Keratinocyte (primary cell): ENCODE measurements at regions not wholly inside any gene's neighbourhood (a gene's known extent, or its start where the extent isn't known, plus 50 kb on each side); places are given as distances from the start of the nearest gene placed in this dataset.

ENCODE experiments used
- DNase-seq: peaks from one replicate; pipeline ENCODE4 v3.0.0-alpha.2; 2011; ENCODE audit warnings: low read depth, missing footprints, low spot score
- FAIRE-seq: peaks from 2 replicates; lab custom pipeline; 2011; peaks lifted over from hg19 to GRCh38; lab: Jason Lieb, UNC
- H2AFZ ChIP-seq: 2 replicates; pipeline ENCODE4 v1.6.0; 2012; ENCODE audit warnings: low read length, control low read depth, inconsistent platforms; ENCODE audit not compliant: control insufficient read depth
- H3K27ac ChIP-seq: 2 replicates; pipeline ENCODE4 v1.5.1; 2011; ENCODE audit warnings: low read length; ENCODE audit not compliant: control insufficient read depth, insufficient read depth
- H3K27me3 ChIP-seq: 3 replicates; pipeline ENCODE4 v1.6.0; 2011; ENCODE audit warnings: low read length; ENCODE audit not compliant: control insufficient read depth, insufficient read depth; ENCODE audit errors: extremely low read depth
- H3K36me3 ChIP-seq, 2 experiments: 2 replicates in 1 of 2; 3 replicates in 1 of 2; pipeline ENCODE4 v1.5.1; 2011; ENCODE audit warnings: low read length in 2 of 2, mild to moderate bottlenecking in 1 of 2; ENCODE audit not compliant: control insufficient read depth in 2 of 2, insufficient read depth in 2 of 2; ENCODE audit errors: extremely low read depth in 1 of 2
- H3K4me1 ChIP-seq: 3 replicates; pipeline ENCODE4 v1.5.1; 2011; ENCODE audit warnings: low read length; ENCODE audit not compliant: control insufficient read depth, insufficient read depth; ENCODE audit errors: extremely low read depth
- H3K4me2 ChIP-seq: 3 replicates; pipeline ENCODE4 v1.6.0; 2011; ENCODE audit warnings: low read depth, low read length; ENCODE audit not compliant: control insufficient read depth, insufficient read depth; ENCODE audit errors: extremely low read depth
- H3K4me3 ChIP-seq, 3 experiments: fragments of 200-600 bp in 1 of 3; sonication (generic) in 1 of 3; 2 replicates in 2 of 3; 3 replicates in 1 of 3; pipeline ENCODE4 v1.5.1; 2011 to 2016; ENCODE audit warnings: low read length in 3 of 3, mild to moderate bottlenecking in 3 of 3, control low read depth in 2 of 3, inconsistent platforms in 1 of 3, low read depth in 1 of 3, mixed read lengths in 1 of 3, mixed run types in 1 of 3, moderate library complexity in 1 of 3; ENCODE audit not compliant: control insufficient read depth in 2 of 3, insufficient read depth in 2 of 3; ENCODE audit errors: extremely low read depth in 1 of 3
- H3K79me2 ChIP-seq: 2 replicates; pipeline ENCODE4 v1.6.0; 2012; ENCODE audit warnings: low read length; ENCODE audit not compliant: control insufficient read depth, insufficient read depth
- H3K9ac ChIP-seq: 3 replicates; pipeline ENCODE4 v1.6.0; 2011; ENCODE audit warnings: low read length; ENCODE audit not compliant: control insufficient read depth, insufficient read depth; ENCODE audit errors: extremely low read depth
- H3K9me1 ChIP-seq: 3 replicates; pipeline ENCODE4 v1.6.0; 2011; ENCODE audit warnings: low read length; ENCODE audit not compliant: control insufficient read depth, insufficient read depth; ENCODE audit errors: extremely low read depth
- H3K9me3 ChIP-seq: 2 replicates; pipeline ENCODE4 v1.5.1; 2012; ENCODE audit warnings: low read depth, low read length; ENCODE audit not compliant: control insufficient read depth
- H4K20me1 ChIP-seq: 3 replicates; pipeline ENCODE4 v1.6.0; 2011; ENCODE audit warnings: low read length; ENCODE audit not compliant: control insufficient read depth, insufficient read depth; ENCODE audit errors: extremely low read depth
- CTCF ChIP-seq, 3 experiments: IDR thresholded peaks in 1 of 3; conservative IDR thresholded peaks in 1 of 3; optimal IDR thresholded peaks in 1 of 3; 2 replicates in 2 of 3; 3 replicates in 1 of 3; pipeline versions ENCODE3 to v1.5.1; 2011; ENCODE audit warnings: low read length in 3 of 3, mild to moderate bottlenecking in 3 of 3, moderate library complexity in 2 of 3, control low read depth in 1 of 3, inconsistent platforms in 1 of 3; ENCODE audit not compliant: insufficient read depth in 2 of 3; ENCODE audit errors: extremely low read depth in 1 of 3
- EZH2 ChIP-seq: IDR thresholded peaks from one replicate; pipeline ENCODE4 v1.6.1; 2012; ENCODE audit warnings: inconsistent platforms, mild to moderate bottlenecking, low read length, moderate library complexity
- dilution Hi-C: fragments of 300-500 bp; cut with MboI; formaldehyde crosslinking; loops from one replicate; pipeline ENCODE4 v1.7.0; 2020; ENCODE audit warnings: low sequenced_read_pairs; ENCODE audit not compliant: extremely low pct_ligation_motif_present

GRCh38 chr6:147060636-147061035 is 143.6 kb upstream of the STXBP5 start:
- DNase-seq (no peak), FAIRE-seq (no peak)
- Histone ChIP-seq H3K9me1 (no peaks in the 10 kb centered on the region), H3K79me2 (no peaks in the 10 kb centered on the region), H4K20me1 (no peaks in the 10 kb centered on the region), H3K27ac (no peak overlapping the region), H3K27me3 (no peaks in the 10 kb centered on the region), H3K9ac (no peak overlapping the region), H3K4me1 (peaks cover 9% of the 10 kb centered on the region), H3K4me2 (no peak overlapping the region), H2AFZ (no peak overlapping the region), H3K9me3 (no peaks in the 10 kb centered on the region), H3K36me3 (no peaks in the 10 kb centered on the region), H3K4me3 (no peak overlapping the region)
- no peak for TF ChIP-seq CTCF (optimal IDR thresholded peaks at IDR 0.05 in 1 of 3, IDR thresholded peaks at IDR 0.05 in 1 of 3, conservative IDR thresholded peaks at IDR 0.05 in 1 of 3; ENCODE audit: extremely low read depth in 1 of 3, insufficient read depth in 2 of 3, low read length in 3 of 3)
- no peak for TF ChIP-seq EZH2
- dilution Hi-C loops, result no loop called here

- Histone ChIP-seq H3K9me1 (no peaks in the 10 kb centered on the region), H3K36me3 (no peaks in the 10 kb centered on the region), H3K27me3 (no peaks in the 10 kb centered on the region), H3K4me1 (peaks cover 9% of the 10 kb centered on the region), H2AFZ (no peak overlapping the region), H3K79me2 (no peaks in the 10 kb centered on the region), H4K20me1 (no peaks in the 10 kb centered on the region), H3K9ac (no peak overlapping the region), H3K27ac (no peak overlapping the region), H3K4me3 (no peak overlapping the region), H3K9me3 (no peaks in the 10 kb centered on the region), H3K4me2 (no peak overlapping the region)
- DNase-seq (no peak), FAIRE-seq (no peak)
- no peak for TF ChIP-seq CTCF (optimal IDR thresholded peaks at IDR 0.05 in 1 of 3, IDR thresholded peaks at IDR 0.05 in 1 of 3, conservative IDR thresholded peaks at IDR 0.05 in 1 of 3; ENCODE audit: extremely low read depth in 1 of 3, insufficient read depth in 2 of 3, low read length in 3 of 3)
- no peak for TF ChIP-seq EZH2
- dilution Hi-C loops, result no loop called here
These were observed 143.0 kb upstream of the STXBP5 start for GRCh38 chr6:147061252-147061651.
